ENCODE measurements at regions not wholly inside any gene's neighbourhood (a gene's known extent, or its start where the extent isn't known, plus 50 kb on each side); places are given as distances from the start of the nearest gene placed in this dataset.
A peak's percentile ranks its signal among the peaks of the same experiment; 100 is the strongest.

- DNase-seq = no peak
Measured at GRCh38 chr6:170176898-170177771, 113.7 kb downstream of the DLL1 start.

GRCh38 chr6:170176136-170176897 is 114.6 kb downstream of the DLL1 start:
- DNase-seq = no peak

DNA sequence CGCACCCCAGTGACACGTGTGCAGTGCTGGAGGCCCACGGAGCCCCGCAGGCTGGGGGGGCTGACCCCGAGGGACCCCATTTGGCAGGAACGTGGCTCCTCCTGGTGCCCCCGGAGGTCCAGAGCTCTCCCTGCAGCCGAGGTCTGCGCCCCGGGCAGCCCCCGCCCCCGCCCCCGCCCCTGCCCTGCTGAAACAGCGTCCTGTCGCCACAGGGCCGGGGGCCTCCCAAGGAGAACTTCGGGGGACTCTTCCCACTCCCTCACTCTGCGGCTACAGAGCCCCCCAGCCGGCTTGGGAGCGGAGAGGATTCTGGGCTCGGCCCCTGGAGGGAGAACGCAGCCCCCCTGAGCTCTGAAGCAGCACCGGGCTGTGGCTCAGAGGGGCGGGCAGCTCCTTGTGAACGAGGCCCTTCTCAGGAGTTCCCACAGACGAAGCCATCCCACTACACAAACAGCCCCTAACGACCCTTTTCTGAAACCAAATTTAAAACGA is 115.2 kb downstream of the DLL1 start:
- DNase-seq = no peak

DNA sequence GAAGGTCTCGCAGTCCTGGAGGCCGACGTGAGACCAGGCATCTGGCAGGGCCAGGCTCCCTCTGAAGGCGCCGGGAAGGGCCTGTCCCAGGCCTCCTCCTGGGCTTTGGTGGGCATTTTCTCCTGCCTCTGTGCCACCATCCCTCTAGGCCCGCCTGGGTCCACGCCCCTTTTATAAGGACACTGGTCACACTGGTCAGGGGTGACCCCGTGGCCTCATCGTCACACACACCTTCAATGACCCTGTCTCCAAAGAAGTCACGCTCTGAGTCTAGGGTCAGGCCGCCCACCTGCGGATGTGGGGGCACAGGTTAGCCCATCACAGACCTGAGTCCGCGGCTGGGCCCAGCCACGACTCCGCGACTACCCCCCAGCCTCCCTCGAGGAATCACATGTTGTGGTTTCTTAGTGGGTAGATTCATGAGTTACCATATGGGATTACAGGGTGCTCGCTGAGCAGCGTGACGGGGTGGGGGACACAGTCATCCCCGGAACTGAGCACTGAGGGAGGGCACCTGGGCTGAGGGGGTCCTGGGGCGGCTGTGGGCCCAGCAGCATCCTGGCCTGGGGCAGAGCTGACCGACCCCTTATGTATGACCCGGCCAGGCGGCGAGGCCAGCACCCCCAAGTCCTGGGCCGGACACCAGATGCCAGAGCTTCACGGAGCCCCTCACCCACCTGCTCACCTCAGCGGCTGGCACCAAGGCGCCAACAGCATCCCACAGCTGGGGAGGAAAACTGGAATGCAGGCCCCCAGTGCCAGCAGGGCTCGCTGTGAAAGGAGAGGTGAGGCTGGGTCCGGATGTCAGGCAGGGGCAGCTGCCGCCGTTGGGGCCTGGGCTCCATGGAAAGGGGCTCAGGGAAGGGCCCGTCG is 115.9 kb downstream of the DLL1 start:
- DNase-seq = no peak

GRCh38 chr6:170174124-170174770 is 116.6 kb downstream of the DLL1 start:
- DNase-seq = peak; percentile 82 to 93 (median 90)

GRCh38 chr6:170173335-170173881 is 117.5 kb downstream of the DLL1 start:
- DNase-seq = no peak

- DNase-seq = no peak
Measured at GRCh38 chr6:170172825-170173256, 118.0 kb downstream of the DLL1 start.

- DNase-seq = no peak
Measured at GRCh38 chr6:170172392-170172791, 118.5 kb downstream of the DLL1 start.

- no peak for DNase-seq
Measured at GRCh38 chr6:170167657-170168159, 123.2 kb downstream of the DLL1 start.

GRCh38 chr6:170166511-170167122 is 124.3 kb downstream of the DLL1 start:
- no peak for DNase-seq

- no peak for DNase-seq
Measured at GRCh38 chr6:170165471-170166117, 125.3 kb downstream of the DLL1 start.

DNA sequence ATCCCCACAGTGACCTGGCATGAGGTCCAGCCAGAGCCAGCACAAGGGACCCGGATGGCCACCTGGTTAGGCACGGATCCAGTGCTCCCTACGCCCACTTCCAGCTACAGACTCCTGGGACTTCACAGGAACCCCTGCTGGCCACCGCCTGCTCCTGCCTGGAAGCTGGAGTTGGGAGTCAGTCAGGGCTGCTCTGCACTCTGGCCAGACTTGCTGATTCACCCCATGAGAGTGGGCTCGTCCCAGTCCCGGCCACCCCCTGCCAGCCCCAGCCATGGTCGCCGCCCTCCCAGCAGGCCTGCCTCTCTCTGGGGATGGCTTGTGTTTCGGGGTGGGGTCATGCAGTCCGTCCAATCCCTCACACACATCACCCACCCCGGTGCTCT is 125.8 kb downstream of the DLL1 start:
- DNase-seq = no peak

DNA sequence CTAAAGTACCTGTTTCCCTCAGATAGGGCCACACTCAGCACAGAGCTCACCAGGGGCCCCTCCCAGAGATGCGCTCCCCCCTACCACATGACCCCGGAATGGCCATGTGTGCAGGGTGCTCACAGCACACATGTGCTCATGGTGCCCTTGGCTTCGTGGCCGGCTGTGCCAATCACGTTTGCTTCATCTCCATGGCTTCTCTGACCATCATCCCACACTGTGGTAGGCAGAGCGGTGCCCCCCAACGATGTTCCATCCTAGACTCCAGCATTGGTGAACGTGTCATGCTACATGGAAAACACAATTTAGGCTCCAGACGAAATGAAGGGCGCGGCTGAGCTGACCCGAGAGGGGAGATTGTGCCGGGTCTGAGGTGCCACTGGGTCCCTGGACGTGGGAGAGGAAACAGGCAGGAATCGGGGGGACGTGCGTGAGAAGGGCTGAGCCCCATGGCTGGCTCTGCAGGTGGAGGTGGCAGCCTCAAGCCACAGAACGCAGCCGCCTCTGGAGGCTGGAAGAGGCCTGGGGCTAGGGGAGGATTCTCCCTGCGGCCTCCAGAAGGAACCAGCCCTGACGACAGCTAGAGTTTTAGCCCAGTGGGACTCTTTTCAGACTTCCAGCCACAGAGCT is 126.5 kb downstream of the DLL1 start:
- no peak for DNase-seq

- DNase-seq = no peak
Measured at GRCh38 chr6:170163405-170164170, 127.3 kb downstream of the DLL1 start.

DNA sequence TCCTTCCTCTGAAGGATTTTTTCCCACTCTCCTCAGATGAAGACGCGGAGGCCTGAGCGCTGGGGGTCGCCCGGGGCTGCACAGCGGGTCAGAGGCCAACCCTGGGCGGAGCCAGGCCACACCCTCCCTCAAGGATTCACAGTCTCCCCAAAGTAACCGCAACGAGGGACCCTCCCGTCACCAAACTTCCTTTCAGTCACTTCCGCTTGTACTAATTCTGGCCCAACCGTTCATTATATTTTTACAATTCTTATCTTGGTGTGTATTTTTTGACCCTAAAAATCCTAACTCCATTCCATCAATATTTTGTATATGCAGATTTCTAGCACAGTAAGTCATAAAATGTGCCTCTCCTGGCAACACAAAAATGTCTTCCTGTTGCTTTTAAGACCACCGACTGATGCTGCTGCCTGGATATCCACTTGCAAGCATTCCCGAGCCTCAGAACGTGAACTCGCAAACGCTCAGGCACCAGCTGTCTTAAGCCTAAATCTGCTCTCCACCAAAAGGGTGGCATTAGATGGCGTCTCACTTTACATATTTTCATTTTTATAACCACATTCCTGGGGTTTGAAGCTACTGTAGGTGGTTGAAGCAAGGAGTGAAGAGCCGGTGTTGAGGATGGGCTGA is 128.0 kb downstream of the DLL1 start:
- DNase-seq = no peak

GRCh38 chr6:170162011-170162774 is 128.7 kb downstream of the DLL1 start:
- DNase-seq = no peak

- DNase-seq = no peak
Measured at GRCh38 chr6:170160628-170161611, 130.0 kb downstream of the DLL1 start.

Measured in suppressor macrophage (primary cell).